GM21381 (cell line): ENCODE measurements at regions not wholly inside any gene's neighbourhood (a gene's known extent, or its start where the extent isn't known, plus 50 kb on each side); places are given as distances from the start of the nearest gene placed in this dataset.

ENCODE experiments used
- ATAC-seq: cut with Tn5 transposase; IDR thresholded peaks from one replicate; pipeline ENCODE4 v1.9.1; 2021; ENCODE audit warnings: mild to moderate bottlenecking, moderate library complexity; ENCODE audit not compliant: unreplicated experiment

GRCh38 chr9:99361817-99362216 is 139.7 kb downstream of the SEC61B start:
- no peak for ATAC-seq

DNA sequence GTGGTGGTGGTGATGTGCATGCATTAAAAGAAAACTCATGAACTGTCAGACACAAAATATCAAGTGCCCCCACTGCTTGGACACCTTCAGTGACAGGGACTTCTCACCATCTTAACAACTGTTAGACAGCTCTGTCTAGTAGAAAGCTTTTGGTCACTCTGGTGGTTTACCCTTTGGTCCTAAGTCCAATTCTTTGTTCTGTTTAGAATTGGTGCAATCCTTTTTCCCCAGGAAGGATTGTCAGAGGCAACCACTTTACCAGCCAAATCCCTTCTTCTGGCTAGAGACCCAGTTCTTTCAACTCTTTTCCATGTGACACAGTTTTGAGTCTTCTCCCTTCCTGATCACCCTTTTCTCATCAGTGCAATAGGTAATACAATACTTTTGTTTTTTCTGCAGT is 140.2 kb downstream of the SEC61B start:
- no peak for ATAC-seq

DNA sequence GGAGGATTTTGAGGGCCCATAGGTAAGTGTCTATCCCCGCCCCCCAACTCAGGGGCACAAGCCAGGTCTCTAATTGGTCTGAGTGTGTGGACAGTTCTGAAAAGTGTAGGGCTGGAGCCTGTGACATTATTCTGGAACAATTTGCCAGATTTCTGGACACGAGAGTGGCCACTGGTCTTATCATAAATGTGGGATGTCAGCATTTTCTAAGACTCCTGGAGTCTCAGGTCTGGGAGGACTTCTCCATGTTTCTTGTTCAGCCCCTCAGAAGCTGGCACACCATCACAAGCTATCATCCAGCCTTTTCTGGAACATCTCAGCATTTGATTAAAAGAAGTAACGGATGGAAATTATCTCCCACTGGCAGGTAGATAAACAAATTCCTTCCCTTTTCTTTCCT is 141.4 kb downstream of the SEC61B start:
- no peak for ATAC-seq

DNA sequence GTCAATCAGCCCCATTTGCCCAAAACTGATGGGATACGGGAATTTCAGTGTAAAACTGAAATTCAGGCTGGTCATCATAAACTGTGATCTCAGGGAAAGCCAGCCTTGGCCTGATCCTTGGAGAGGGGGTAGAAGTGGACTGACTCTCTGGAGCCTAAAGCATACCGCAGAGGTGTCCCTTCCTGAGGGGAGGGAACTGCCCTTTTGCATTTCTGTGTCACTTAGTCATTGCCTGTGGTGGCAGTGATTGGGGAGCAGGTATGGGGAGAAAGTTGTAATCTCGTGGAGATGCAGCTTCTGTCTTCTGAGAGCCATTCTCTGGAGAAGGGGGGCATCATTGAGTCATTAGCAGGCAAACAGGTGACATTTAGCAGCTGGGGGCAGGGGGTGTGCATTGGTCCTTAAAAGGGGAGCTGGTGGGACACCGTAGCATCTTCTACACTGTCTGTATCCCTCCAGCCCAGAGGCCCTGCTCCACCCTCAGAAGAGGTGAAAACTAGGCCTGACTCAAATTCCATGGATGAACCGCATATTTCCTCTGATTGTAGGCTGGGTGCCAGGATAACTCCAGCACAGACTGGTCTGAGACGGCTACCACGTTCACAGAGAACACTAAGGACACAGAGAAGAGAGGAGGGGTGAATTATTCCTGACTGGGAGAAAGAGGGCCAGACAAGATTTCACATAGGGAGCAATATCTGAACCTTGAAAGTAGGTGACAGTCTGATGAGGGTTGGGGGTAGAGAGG is 143.3 kb downstream of the SEC61B start:
- ATAC-seq: no peak

- ATAC-seq: no peak
These were observed 144.1 kb downstream of the SEC61B start for GRCh38 chr9:99366183-99366582.

DNA sequence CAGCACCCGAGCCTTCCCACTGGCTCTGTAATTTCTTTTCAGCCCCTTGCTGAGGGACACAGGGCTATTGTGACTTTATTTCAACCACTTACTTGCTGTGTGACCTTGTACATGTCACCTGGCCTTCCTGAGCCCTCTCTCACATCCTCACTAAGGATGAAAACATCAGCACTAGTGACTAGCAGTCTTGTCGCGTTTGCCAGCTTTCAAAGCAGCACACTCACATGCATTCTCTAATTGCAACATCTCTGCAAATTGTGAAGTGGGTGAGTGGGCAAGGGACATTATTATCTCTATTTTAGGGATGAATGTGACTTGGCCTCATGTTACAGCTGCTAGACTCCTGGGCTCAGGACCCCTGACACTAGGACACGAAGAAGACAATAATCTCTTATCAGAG is 144.5 kb downstream of the SEC61B start:
- no peak for ATAC-seq

- ATAC-seq: peak; percentile 47
These were observed 146.6 kb downstream of the SEC61B start for GRCh38 chr9:99368341-99369326.

DNA sequence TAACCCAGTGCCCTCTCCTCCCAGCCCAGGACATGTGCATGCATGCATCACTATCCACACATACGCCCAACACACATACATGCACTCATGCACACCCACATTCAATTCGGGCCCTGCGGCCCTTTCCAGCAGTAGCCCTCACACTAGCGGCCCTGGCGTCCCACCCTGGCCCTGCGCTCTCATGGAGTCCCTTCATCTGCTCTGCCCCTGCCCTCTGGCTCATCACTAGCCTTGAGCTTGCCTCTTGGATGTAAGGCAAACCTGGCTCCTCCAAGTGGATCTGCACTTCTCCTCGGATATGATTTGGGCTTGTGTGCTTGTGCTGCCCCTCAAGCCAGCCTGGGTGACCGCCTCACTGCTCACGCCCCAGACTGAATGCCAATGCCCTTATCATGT is 147.2 kb downstream of the SEC61B start:
- ATAC-seq: no peak

GRCh38 chr9:99370376-99370775 is 148.3 kb downstream of the SEC61B start:
- no peak for ATAC-seq

DNA sequence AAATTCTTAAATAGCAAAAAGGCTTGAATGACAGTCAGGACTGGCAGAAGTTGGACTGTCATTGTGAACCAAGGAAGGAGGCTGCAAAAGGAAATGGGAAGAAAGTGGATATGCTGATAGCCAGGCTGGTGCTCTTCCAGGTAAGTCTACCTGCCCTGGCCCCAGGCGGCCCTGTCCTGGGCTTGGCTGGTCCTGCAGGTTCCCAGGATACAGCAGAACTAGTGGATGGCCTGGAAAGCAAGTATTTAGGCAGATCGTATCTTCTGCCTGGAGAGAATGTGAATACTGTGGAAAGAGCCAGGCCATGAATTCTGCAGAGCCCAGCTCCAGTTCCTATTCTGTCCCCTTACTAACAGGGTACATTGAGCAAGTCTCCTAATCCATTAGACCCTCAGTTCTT is 149.3 kb downstream of the SEC61B start:
- no peak for ATAC-seq

DNA sequence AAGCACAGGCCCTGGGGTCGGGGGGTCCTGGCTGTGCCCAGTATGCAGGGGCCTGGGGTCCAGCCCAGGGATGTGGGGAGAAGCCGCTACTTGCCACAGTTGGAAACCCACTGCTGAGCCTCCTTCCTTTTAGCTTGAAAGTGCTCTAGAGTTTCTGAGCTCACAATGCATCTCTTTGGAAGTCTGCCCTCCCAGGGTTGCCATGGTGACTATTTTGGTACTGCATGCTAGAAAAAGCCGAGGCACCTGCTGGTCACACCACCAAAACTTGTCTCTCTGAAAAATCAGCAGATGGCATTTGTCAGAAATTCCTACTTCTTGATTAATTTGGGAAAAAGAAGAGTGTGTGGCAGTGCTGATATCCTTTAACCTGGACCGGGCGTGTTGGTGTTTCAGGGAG is 151.8 kb downstream of the SEC61B start:
- ATAC-seq: no peak

DNA sequence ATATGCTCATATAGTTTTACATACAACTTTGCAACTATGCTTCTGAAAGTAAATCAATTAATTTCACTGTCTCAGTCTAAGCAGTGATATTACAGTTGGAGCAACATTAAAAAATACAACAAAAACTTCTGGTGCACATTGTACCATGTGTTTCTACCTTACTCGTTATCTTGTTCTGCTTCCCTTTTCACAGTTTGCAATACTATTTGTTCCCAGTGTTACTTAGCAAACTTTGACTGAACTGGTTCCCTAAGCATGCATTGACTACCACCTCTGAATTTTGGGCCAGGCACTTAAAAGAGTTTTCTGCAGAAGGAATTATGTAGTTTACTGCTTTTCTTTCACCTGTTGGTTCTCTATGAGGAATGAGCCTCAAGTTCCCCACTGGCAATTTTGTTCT is 152.7 kb downstream of the SEC61B start:
- ATAC-seq: no peak

DNA sequence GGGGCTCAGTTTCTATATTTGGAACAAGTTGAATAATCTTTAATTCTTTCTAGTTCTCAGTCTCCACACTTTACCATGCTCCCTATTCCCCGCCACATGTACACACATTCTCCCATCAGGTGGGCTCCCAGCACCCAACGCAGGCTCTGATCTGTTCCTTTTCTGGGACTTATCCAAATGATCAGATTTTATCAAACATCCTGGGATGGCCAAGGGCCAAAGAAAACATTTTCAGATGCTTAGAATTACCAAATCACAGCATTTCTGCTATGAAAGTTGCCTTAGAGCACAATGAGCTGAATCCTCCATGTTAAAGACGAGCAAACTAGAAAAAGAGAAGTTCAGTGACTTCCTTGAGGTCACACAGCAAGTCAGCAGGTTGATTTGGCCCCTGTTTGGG is 153.4 kb downstream of the SEC61B start:
- ATAC-seq: no peak

DNA sequence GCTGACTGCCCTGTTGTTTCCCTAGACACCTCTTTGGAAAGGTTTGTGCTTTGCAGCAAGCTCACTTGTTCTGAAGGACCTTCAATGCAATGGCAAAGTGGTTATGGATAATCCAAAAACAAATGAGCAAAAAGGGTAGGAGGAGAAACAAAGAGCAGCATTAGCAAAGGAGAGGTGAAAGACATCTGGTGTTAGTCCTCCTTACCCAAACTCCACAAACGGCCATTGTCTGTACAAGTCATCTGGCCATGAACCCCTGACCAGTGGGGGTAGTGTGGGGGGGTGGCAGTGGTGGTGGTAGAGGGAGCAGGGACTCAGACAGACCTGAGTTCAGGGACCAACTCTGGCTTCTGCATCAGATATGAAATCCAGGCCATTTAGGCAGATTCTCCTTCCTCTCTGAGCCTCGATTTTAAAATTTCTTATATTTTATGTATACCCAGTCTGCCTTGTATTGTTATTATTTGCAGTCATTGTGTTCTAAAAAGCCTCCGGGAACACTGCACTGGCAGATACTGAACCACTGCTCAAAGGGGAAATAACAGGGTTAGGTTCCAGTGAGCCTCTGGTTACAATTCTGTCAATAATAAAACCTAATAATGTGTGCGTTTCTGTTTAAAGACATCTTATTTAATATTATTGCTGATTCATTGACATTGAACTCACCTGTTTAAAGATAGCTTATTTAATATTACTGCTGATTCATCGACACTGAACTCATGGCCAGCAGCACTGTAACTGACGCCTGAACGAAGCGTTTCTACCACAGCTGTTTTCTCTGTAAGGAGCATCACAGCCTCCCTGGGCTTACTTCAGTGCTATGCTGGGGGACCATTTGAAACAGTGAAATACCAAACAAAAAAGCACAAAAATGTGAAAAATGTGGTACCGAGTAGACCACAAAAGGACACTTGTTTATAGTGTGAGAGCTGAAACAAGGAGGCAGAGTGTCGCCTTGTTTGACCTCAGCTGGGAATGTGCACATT is 156.0 kb downstream of the SEC61B start:
- ATAC-seq: no peak

DNA sequence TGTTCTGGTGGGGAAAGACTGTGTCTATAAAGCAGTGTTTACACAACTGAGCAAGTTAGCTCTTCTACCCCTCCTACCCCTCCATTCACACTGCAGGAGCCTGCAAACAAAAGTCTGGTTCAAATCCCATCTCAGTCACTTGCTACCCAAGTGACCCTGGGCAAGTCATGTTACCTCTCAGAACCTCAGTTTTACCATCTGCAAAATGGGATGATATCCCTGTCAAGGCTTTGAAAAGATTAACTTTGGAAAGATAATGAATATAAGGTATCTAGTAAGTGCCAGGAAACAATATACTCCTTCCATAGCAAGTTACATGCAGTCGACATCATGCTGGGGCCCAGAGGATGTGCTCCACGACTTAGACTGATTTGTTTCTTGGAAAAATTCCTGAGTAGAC is 161.5 kb downstream of the SEC61B start:
- ATAC-seq: no peak

GRCh38 chr9:99385215-99385614 is 163.1 kb downstream of the SEC61B start:
- ATAC-seq: no peak

DNA sequence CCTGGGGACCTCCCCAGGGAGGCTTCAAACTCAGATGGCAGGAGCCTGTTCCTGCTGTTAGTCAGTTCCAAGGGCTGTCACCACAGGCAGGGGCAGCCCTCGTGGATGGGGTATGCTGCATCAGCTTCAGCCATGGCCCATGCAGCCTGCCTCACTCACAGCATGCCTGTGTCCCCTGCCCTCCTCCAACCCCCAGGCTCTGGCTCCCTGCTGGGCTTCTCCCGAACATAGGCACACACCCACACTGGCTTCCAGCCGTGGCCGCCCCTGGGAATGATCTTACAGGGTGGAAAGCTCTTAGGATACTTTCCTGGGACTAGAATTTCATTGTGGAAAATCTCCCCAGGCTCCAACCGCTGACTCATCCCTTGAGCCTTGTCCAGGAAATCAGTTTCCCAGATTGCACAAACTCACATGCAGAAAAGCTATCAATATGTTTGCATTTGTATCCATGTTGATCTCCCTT is 163.8 kb downstream of the SEC61B start:
- ATAC-seq: no peak

- ATAC-seq: no peak
These were observed 165.3 kb downstream of the SEC61B start for GRCh38 chr9:99387431-99387830.

DNA sequence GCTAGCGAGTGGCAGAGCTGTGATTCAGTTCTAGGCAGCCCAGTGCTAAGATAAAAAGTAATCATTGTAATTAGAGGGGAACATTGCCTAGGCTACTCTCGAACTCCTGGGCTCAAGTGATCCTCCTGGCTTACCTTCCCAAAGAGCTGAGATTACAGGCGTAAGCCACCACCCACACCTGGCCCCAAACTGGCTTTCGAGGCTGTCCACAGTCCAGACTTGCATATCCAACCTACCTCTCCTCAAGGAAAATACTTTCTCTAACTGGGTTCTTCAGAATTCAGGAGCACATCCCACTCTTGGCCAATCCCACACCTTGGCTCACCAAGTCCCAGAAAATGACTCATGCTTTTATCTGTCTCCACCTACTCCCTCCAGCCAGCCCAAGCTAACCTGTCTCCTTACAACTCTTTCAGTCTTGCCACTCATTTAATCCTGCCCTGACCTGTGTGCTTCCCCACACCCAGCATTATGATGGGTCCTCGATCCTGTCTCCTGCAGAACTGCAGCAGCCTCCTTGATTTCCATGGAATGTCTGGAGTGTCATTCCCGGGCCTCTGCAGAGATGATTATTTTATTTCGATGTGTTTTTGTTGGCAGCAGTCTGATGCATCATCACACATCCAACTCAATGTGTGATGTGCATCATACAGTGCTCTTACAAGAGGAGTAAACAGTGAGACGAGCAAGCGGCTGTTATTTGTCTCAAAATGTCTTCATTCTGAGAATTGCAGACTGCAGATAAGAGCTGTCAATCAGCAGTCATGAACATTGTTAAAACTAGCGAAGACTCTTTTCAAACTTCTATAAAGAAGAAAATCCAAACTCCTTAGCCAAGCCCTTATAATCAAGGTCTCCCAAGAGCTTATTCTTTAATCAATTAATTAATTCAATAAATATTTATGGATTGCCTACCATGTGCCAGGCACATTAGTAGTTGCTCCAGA is 167.3 kb downstream of the SEC61B start:
- no peak for ATAC-seq
